ENCODE measurements at regions not wholly inside any gene's neighbourhood (a gene's known extent, or its start where the extent isn't known, plus 50 kb on each side); places are given as distances from the start of the nearest gene placed in this dataset.

GRCh38 chr5:158537366-158537765, 562.4 kb downstream of the EBF1 start:
- Histone ChIP-seq H3K36me3 (no peaks in the 10 kb centered on the region), H3K4me3 (no peak overlapping the region), H3K27me3 (peaks cover 0 to 3% of the 10 kb centered on the region in 2 donors), H3K4me1 (no peaks in the 10 kb centered on the region), H3K27ac (no peak overlapping the region), H3K9me3 (no peaks in the 10 kb centered on the region)
- intact Hi-C loops (cut with DNase I; ENCODE audit: low total_unique reads): no loop called here
- DNase-seq: no peak
- TF ChIP-seq CTCF (IDR thresholded peaks at IDR 0.05): no peak

GRCh38 chr5:158534203-158534602, 565.5 kb downstream of the EBF1 start:
- no peaks in the 10 kb centered on the region for H3K36me3 ChIP-seq
- no peaks in the 10 kb centered on the region for H3K9me3 ChIP-seq
- no peak overlapping the region for H3K4me3 ChIP-seq
- no peaks in the 10 kb centered on the region for H3K4me1 ChIP-seq
- DNase-seq: no peak
- no peak overlapping the region for H3K27ac ChIP-seq
- H3K27me3 ChIP-seq: peaks cover 0 to 3% of the 10 kb centered on the region in 2 donors
- intact Hi-C loops (cut with DNase I; ENCODE audit: low total_unique reads): no loop called here
- no peak for TF ChIP-seq CTCF (IDR thresholded peaks at IDR 0.05)

- Histone ChIP-seq H3K27me3 (peaks cover 0 to 3% of the 10 kb centered on the region in 2 donors), H3K36me3 (no peaks in the 10 kb centered on the region), H3K4me1 (no peaks in the 10 kb centered on the region), H3K4me3 (no peak overlapping the region), H3K9me3 (no peaks in the 10 kb centered on the region), H3K27ac (no peak overlapping the region)
- no peak for DNase-seq
- intact Hi-C loops (cut with DNase I; ENCODE audit: low total_unique reads): no loop called here
- no peak for TF ChIP-seq CTCF (IDR thresholded peaks at IDR 0.05)
Measured at GRCh38 chr5:158532739-158533138, 567.0 kb downstream of the EBF1 start.

GRCh38 chr5:158531860-158532259, 567.9 kb downstream of the EBF1 start:
- Histone ChIP-seq H3K4me1 (no peaks in the 10 kb centered on the region), H3K36me3 (no peaks in the 10 kb centered on the region), H3K27me3 (no peaks in the 10 kb centered on the region), H3K9me3 (no peaks in the 10 kb centered on the region), H3K27ac (no peak overlapping the region), H3K4me3 (no peak overlapping the region)
- intact Hi-C loops (cut with DNase I; ENCODE audit: low total_unique reads): no loop called here
- TF ChIP-seq CTCF (IDR thresholded peaks at IDR 0.05): no peak
- DNase-seq: no peak

- no peak for TF ChIP-seq CTCF (IDR thresholded peaks at IDR 0.05)
- intact Hi-C loops (cut with DNase I; ENCODE audit: low total_unique reads): no loop called here
- no peak for DNase-seq
- Histone ChIP-seq H3K27ac (no peak overlapping the region), H3K4me1 (no peaks in the 10 kb centered on the region), H3K9me3 (no peaks in the 10 kb centered on the region), H3K36me3 (no peaks in the 10 kb centered on the region), H3K4me3 (no peak overlapping the region), H3K27me3 (no peaks in the 10 kb centered on the region)
Measured at GRCh38 chr5:158530115-158530514, 569.6 kb downstream of the EBF1 start.

GRCh38 chr5:158529454-158529853, 570.3 kb downstream of the EBF1 start:
- no peak for DNase-seq
- intact Hi-C loops (cut with DNase I; ENCODE audit: low total_unique reads): no loop called here
- H3K4me3 ChIP-seq: no peak overlapping the region
- H3K4me1 ChIP-seq: no peaks in the 10 kb centered on the region
- no peak overlapping the region for H3K27ac ChIP-seq
- no peaks in the 10 kb centered on the region for H3K36me3 ChIP-seq
- H3K9me3 ChIP-seq: no peaks in the 10 kb centered on the region
- no peaks in the 10 kb centered on the region for H3K27me3 ChIP-seq
- TF ChIP-seq CTCF (IDR thresholded peaks at IDR 0.05): no peak

All from tibial artery (tissue), 4 donors.